ENCODE measurements at regions not wholly inside any gene's neighbourhood (a gene's known extent, or its start where the extent isn't known, plus 50 kb on each side); places are given as distances from the start of the nearest gene placed in this dataset.
"Not testable (repeated sequence)": the region's sequence is repeated elsewhere in the genome, so short reads cannot be mapped to it uniquely, and the experiment has no call there.

DNA sequence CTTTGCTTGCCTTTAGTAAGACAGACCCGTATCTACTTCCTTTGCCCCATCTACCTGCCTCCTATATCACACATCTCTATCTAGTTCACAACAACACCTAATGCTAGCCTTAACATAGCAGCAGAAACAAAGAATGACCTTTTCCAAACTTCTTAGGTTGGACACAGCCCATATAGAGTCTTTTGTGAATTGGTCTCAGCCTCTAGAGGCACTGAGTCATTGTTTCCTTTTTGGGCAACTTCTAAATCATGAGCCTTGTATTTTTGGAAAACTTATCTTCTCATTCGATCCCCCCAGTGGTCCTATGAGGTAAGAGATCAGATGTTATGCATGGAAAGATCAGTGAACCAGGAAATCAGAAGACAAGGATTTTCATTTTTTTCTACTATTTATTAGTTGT is 679.4 kb upstream of the USP24 start:
- no peak for ATAC-seq

GRCh38 chr1:55893155-55893554 is 678.0 kb upstream of the USP24 start:
- ATAC-seq, result no peak

- ATAC-seq, result no peak
Measured at GRCh38 chr1:55888685-55889317, 673.6 kb upstream of the USP24 start.

- no peak for ATAC-seq
Measured at GRCh38 chr1:55886856-55887712, 671.9 kb upstream of the USP24 start.

DNA sequence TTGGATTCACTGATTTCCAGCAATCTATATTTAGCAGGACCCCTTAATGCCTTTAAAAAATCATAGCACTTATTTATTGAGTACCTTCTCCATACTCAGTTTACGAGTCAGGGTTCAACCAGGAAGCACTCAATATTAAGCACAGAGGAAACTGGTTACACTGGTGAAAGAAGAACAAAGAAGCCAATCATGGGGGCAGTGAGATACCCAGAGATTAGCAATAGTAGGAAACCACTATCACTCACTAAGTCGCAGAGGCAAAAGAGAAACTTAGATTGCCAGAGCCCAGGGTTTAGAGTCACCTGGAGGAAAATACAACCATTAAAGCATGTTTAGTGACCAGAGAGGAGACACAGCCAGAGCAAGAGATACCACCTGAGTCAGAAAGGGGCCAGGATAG is 670.5 kb upstream of the USP24 start:
- ATAC-seq, result no peak

- no peak for ATAC-seq
Measured at GRCh38 chr1:55882931-55883330, 667.8 kb upstream of the USP24 start.

DNA sequence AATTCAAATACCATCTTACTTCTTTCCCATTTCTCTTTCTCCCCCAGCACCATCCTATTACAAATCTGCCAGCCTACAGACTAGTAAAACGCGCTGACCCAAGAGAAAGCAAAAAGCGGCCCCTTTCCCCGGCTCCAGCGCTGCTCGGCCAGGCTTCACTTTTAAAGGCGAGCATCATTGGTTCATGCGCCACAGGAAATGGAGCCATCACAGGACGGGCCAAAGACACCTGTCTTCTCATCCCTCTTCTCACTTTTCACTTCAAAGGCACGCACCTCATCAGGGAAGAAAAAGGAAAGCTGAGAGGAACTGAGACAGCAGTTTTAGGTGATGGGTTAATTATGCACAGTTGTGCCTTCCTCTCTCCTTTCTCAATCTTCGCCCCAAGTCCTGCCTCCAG is 664.2 kb upstream of the USP24 start:
- no peak for ATAC-seq

DNA sequence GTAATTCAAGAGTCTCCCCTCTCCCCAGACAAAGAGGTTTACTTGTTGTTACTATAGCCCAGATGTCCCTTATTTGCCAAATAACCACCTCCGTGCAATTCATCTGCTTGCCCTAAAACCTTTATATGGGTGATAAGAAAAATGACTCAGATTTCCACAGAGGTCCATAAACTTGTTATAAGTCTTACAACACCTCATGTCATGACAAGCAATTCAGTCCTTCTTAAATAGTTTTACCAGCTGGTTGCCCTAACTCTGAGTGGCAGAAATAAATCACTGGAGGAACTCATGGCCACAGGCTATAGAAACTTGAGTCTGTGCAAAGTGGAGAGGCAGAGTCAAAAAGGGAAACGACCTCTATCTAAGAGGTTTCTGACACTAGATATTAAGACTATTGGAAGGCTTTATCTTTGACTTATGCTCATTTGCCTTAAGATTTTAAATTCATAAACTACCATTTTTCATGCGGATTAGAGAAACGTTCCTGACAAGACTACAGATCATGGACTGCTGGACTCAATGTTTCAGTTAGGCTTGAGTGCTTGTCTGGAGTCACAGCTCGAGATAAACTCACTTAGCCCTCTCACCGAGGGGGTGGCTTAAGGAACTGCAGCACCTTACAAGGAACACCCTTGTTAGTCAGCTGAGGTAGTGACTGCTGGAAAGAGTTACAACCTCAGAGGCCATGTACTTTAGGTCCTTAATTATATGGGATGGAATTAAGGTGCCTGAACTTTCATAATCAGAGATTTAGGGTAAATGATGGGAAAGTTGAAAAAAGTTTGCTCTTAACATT is 662.5 kb upstream of the USP24 start:
- ATAC-seq, result no peak

- ATAC-seq, result no peak
Measured at GRCh38 chr1:55876276-55877060, 661.3 kb upstream of the USP24 start.

DNA sequence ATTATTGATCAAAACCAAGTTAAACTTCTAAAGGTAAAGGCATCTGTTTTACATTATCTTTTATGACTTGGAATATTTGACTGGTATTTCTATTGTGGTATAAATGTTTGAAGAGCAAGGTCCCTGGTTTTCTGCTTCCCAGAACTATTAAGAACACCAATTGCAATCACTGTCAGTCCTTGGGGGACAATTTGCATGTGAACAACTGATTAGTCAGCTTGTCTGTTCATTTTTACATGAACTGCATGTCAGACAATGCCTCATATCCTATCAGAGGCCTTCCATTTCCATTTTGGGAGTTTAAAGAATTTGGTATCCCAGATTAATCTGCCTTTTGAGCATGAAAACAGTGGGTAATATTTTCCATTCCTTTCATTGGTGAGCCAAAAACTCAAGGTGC is 654.9 kb upstream of the USP24 start:
- no peak for ATAC-seq

DNA sequence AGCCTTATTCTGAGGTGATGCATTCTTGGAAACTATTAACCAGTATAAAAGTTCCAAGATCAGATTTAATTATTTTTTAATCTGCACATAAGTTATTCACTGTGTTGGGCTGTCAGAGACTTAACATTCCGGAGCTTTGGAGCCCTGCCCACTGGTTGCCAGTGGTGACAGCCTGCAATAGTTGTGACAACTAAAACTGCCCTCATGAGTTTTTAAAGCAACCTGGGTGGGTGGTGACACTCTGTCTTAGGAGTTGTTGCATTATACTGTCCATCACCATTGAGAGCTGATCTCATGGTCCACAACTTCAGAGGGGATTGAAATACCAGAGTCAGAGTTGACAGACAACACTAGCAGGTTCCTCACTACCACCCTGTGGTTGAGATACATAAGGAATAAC is 653.9 kb upstream of the USP24 start:
- no peak for ATAC-seq

- ATAC-seq, result no peak
Measured at GRCh38 chr1:55868026-55868425, 652.9 kb upstream of the USP24 start.

GRCh38 chr1:55867304-55867843 is 652.2 kb upstream of the USP24 start:
- no peak for ATAC-seq

- not testable (repeated sequence) for ATAC-seq
Measured at GRCh38 chr1:55865778-55866177, 650.6 kb upstream of the USP24 start.

GRCh38 chr1:55864251-55864650 is 649.1 kb upstream of the USP24 start:
- no peak for ATAC-seq

GRCh38 chr1:55861676-55862340 is 646.6 kb upstream of the USP24 start:
- no peak for ATAC-seq

- ATAC-seq, result no peak
Measured at GRCh38 chr1:55860798-55861519, 645.8 kb upstream of the USP24 start.

DNA sequence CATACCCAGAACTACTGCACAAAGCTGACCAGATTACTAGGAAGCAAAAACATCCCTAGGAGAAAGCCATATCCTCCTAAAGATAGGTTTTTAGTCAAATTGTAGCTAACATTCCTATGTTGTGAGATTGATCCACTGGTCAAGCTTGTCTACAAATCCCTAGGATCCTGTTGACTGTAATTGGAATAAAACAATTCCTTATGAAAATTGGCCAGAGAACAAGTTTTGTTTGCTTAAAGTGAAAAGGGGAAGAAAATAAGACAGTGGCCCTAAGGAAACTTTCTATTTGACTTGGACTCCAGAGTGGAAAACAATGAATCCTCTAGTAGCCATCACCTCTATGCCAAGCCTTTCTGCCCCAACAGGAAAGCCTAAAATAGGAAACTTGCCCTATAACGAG is 645.2 kb upstream of the USP24 start:
- ATAC-seq, result no peak

DNA sequence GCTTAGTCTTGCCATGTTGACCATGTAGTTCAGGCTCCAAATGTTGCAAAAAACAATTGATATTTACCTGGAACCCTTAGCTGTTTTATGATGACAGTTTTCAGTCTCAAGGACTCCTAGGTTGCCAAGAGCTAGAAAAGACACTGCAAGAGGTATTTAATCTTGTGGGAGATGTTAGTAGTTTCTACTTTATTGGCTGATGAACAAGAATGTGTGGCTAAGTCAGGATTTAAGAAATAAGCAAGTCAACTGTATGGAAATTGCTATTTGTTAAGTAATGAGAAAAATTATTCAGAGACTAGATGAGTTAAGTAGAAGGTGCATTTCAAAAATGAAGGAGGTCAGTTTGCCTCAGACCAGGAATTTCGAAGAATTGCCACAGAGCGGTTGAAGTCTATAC is 639.7 kb upstream of the USP24 start:
- no peak for ATAC-seq

GRCh38 chr1:55848906-55849305 is 633.7 kb upstream of the USP24 start:
- ATAC-seq, result no peak

GRCh38 chr1:55846051-55846450 is 630.9 kb upstream of the USP24 start:
- no peak for ATAC-seq
